Right cardiac atrium (tissue), 5 donors: ENCODE measurements at regions not wholly inside any gene's neighbourhood (a gene's known extent, or its start where the extent isn't known, plus 50 kb on each side); places are given as distances from the start of the nearest gene placed in this dataset.

ENCODE experiments used
- ATAC-seq, 2 donors: fragments of 200-7000 bp; cut with Tn5 transposase; one replicate each; pipeline versions ENCODE4 v1.8.0 to v1.9.1; 2020; ENCODE audit warnings: moderate library complexity in 2 of 2, mild to moderate bottlenecking in 1 of 2
- DNase-seq, 3 donors: peaks; one replicate each; pipeline ENCODE4 v3.0.0-alpha.2; 2020
- H3K27ac ChIP-seq: one replicate; pipeline ENCODE4 v1.5.1; 2013; ENCODE audit warnings: mild to moderate bottlenecking, low read length, control low read depth, moderate library complexity
- H3K27me3 ChIP-seq: one replicate; pipeline ENCODE4 v1.6.1; 2013; ENCODE audit not compliant: control insufficient read depth, insufficient read depth
- H3K4me1 ChIP-seq: one replicate; pipeline ENCODE4 v1.6.1; 2013; ENCODE audit warnings: low read length; ENCODE audit not compliant: control insufficient read depth, insufficient read depth
- H3K4me3 ChIP-seq: one replicate; pipeline ENCODE4 v1.5.1; 2013; ENCODE audit warnings: low read length, control low read depth
- H3K9me3 ChIP-seq: one replicate; pipeline ENCODE4 v1.6.1; 2013; ENCODE audit warnings: low read length; ENCODE audit not compliant: control insufficient read depth
- WGBS: extraction: QIAGEN DNeasy Blood & Tissue Kit; methylation state at CpG from one replicate; pipeline ENCODE4 v1.1.7; 2013; 5-methylcytosine and 5-hydroxymethylcytosine counted together
- intact Hi-C, 4 donors: fragments of 100-400 bp; cut with DNase I; formaldehyde crosslinking; loops; one replicate each; pipeline versions ENCODE4 v1.11.0 to v1.14.0; 2022 to 2023
- donor health status: healthy with polysubstance abuse.
- donor health status: DM: no; HTN: yes; CAD: no.
- donor health status: DM: no; HTN: no; CAD: no.
- donor health status: DM: no; HTN: yes; CAD: no; lungs with severe emphysema.
- donor health status: DM: yes; HTN: yes; CAD: no.

- WGBS: 29% methylated on average over 15 of the region's 15 CpGs
- DNase-seq (peak; percentile 82 to 94 (median 90)), ATAC-seq (peak; percentile 62 to 66)
- Histone ChIP-seq H3K27ac (peak overlapping the region; percentile 98), H3K9me3 (no peaks in the 10 kb centered on the region), H3K27me3 (no peaks in the 10 kb centered on the region), H3K4me1 (peaks cover 9% of the 10 kb centered on the region), H3K4me3 (no peak overlapping the region)
- intact Hi-C loops: loop anchor here in 2 of 4 donors (5.0 to 10.0 kb wide), 2 partner anchors 111 to 138 kb away; partner anchors contain the start of gene ATF7IP (in 1 of the 2)
These were observed 108.8 kb upstream of the ATF7IP start for GRCh38 chr12:14256555-14257169.

GRCh38 chr12:14257303-14257733 is 108.2 kb upstream of the ATF7IP start:
- peak in 1 of 2 donors; percentile 88 for ATAC-seq
- 8% methylated on average over 7 of the region's 7 CpGs for WGBS
- H3K4me1 ChIP-seq: peaks cover 9% of the 10 kb centered on the region
- no peak overlapping the region for H3K4me3 ChIP-seq
- H3K9me3 ChIP-seq: no peaks in the 10 kb centered on the region
- H3K27ac ChIP-seq: peak overlapping the region; percentile 90
- intact Hi-C loops: loop anchor here in 2 of 4 donors (5.0 to 10.0 kb wide), 2 partner anchors 110 to 137 kb away; partner anchors contain the start of gene ATF7IP (in 1 of the 2)
- DNase-seq: peak in 2 of 3 donors; percentile 94 to 95
- H3K27me3 ChIP-seq: no peaks in the 10 kb centered on the region

GRCh38 chr12:14257734-14258574 is 107.5 kb upstream of the ATF7IP start:
- ATAC-seq: peak; percentile 87

GRCh38 chr12:14258575-14258940 is 106.9 kb upstream of the ATF7IP start:
- Histone ChIP-seq H3K4me3 (no peak overlapping the region), H3K27ac (peak overlapping the region; percentile 90), H3K4me1 (peaks cover 9% of the 10 kb centered on the region), H3K27me3 (no peaks in the 10 kb centered on the region), H3K9me3 (no peaks in the 10 kb centered on the region)
- DNase-seq (peak in 1 of 3 donors; percentile 52), ATAC-seq (no peak)
- WGBS: 48% methylated on average over 4 of the region's 4 CpGs
- intact Hi-C loops: loop anchor here in 3 of 4 donors (2.0 to 10.0 kb wide), 3 partner anchors 106 to 136 kb away; partner anchors contain the start of gene ATF7IP (in 2 of the 3)

More at GRCh38 chr12:14257734-14258574, 107.5 kb upstream of the ATF7IP start:
- Histone ChIP-seq H3K4me3 (no peak overlapping the region), H3K4me1 (peaks cover 9% of the 10 kb centered on the region), H3K27ac (peak overlapping the region; percentile 90), H3K9me3 (no peaks in the 10 kb centered on the region), H3K27me3 (no peaks in the 10 kb centered on the region)
- intact Hi-C loops: loop anchor here in 3 of 4 donors (2.0 to 10.0 kb wide), 3 partner anchors 107 to 137 kb away; partner anchors contain the start of gene ATF7IP (in 2 of the 3)
- DNase-seq: peak in 1 of 3 donors; percentile 92
- WGBS: 18% methylated on average over 13 of the region's 13 CpGs

- DNase-seq (no peak), ATAC-seq (no peak)
- WGBS: 80% methylated on average over 11 of the region's 11 CpGs
- no peaks in the 10 kb centered on the region for H3K9me3 ChIP-seq
- H3K4me1 ChIP-seq: peaks cover 9% of the 10 kb centered on the region
- no peak overlapping the region for H3K4me3 ChIP-seq
- intact Hi-C loops: loop anchor here (2.0 to 10.0 kb wide), 4 partner anchors 95 to 135 kb away; partner anchors contain the start of gene ATF7IP (in 3 of the 4)
- peak overlapping the region; percentile 85 for H3K27ac ChIP-seq
- no peaks in the 10 kb centered on the region for H3K27me3 ChIP-seq
These were observed 105.9 kb upstream of the ATF7IP start for GRCh38 chr12:14259481-14260010.

GRCh38 chr12:14260011-14260993 is 105.2 kb upstream of the ATF7IP start:
- no peaks in the 10 kb centered on the region for H3K9me3 ChIP-seq
- peak; percentile 97 to 98 (median 97) for DNase-seq
- H3K4me1 ChIP-seq: peaks cover 9% of the 10 kb centered on the region
- no peaks in the 10 kb centered on the region for H3K27me3 ChIP-seq
- WGBS: 14% methylated on average over 31 of the region's 31 CpGs
- peak; percentile 83 to 84 for ATAC-seq
- intact Hi-C loops: loop anchor here in 2 of 4 donors (2.0 to 10.0 kb wide), 2 partner anchors 94 to 104 kb away; partner anchors contain the start of gene ATF7IP (in 1 of the 2)
- no peak overlapping the region for H3K4me3 ChIP-seq
- peak overlapping the region; percentile 85 for H3K27ac ChIP-seq

- Histone ChIP-seq H3K27ac (peak overlapping the region; percentile 72), H3K4me3 (no peak overlapping the region), H3K4me1 (peaks cover 9% of the 10 kb centered on the region), H3K9me3 (no peaks in the 10 kb centered on the region), H3K27me3 (no peaks in the 10 kb centered on the region)
- no peak for ATAC-seq
- peak in 2 of 3 donors; percentile 20 to 75 for DNase-seq
- 66% methylated on average over 6 of the region's 6 CpGs for whole genome bisulfite sequencing
- intact Hi-C loops: loop anchor here in 2 of 4 donors (2.0 to 10.0 kb wide), 2 partner anchors 94 to 104 kb away; partner anchors contain the start of gene ATF7IP (in 1 of the 2)
These were observed 104.4 kb upstream of the ATF7IP start for GRCh38 chr12:14261096-14261495.

GRCh38 chr12:14261861-14262260 is 103.6 kb upstream of the ATF7IP start:
- Histone ChIP-seq H3K4me1 (peaks cover 8% of the 10 kb centered on the region), H3K27me3 (no peaks in the 10 kb centered on the region), H3K9me3 (no peaks in the 10 kb centered on the region), H3K27ac (no peak overlapping the region), H3K4me3 (no peak overlapping the region)
- no peak for DNase-seq
- WGBS: 87% methylated on average over 2 of the region's 2 CpGs
- intact Hi-C loops: loop anchor here in 2 of 4 donors (2.0 to 10.0 kb wide), 2 partner anchors 93 to 103 kb away; partner anchors contain the start of gene ATF7IP (in 1 of the 2)
- ATAC-seq: no peak

- intact Hi-C loops: loop anchor here in 1 of 4 donors (10.0 kb wide), 1 partner anchor 92 kb away; no protein-coding TSS in a partner anchor
- no peaks in the 10 kb centered on the region for H3K27me3 ChIP-seq
These were observed 102.5 kb upstream of the ATF7IP start for GRCh38 chr12:14262771-14263511.

More at GRCh38 chr12:14262771-14263511, 102.5 kb upstream of the ATF7IP start:
- H3K9me3 ChIP-seq: no peaks in the 10 kb centered on the region
- ATAC-seq: no peak
- H3K4me1 ChIP-seq: peaks cover 8% of the 10 kb centered on the region
- WGBS: 90% methylated on average over 7 of the region's 7 CpGs
- H3K4me3 ChIP-seq: no peak overlapping the region
- DNase-seq: no peak
- H3K27ac ChIP-seq: no peak overlapping the region
